ENCODE measurements at regions not wholly inside any gene's neighbourhood (a gene's known extent, or its start where the extent isn't known, plus 50 kb on each side); places are given as distances from the start of the nearest gene placed in this dataset.
"Not testable (repeated sequence)": the region's sequence is repeated elsewhere in the genome, so short reads cannot be mapped to it uniquely, and the experiment has no call there.

DNA sequence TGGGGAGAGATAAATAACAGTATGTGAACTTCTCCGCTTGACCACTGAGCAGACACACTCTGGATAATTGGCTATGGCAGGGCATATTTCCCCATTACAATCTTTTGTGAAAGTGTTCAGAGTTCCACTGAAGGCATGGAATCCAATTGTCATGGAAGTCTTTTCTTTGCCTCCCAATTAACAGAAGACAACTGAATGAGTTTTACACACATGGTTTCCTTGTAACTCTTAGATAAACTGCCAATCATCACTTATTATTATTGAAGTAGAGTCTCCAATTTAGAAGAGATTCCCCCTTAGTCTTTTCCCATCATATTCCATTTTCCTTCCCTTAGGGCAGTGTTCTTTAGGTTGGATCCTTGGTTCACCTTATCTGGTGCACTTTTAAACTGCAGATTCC, 308.3 kb downstream of the NR2F2 start:
- no peak for ATAC-seq

GRCh38 chr15:96645796-96646195, 315.3 kb downstream of the NR2F2 start:
- DNase-seq (ENCODE audit: low spot score) = no peak
- ATAC-seq = no peak

More for the DNA sequence above, 308.3 kb downstream of the NR2F2 start:
- no peak for DNase-seq (ENCODE audit: low spot score)

DNA sequence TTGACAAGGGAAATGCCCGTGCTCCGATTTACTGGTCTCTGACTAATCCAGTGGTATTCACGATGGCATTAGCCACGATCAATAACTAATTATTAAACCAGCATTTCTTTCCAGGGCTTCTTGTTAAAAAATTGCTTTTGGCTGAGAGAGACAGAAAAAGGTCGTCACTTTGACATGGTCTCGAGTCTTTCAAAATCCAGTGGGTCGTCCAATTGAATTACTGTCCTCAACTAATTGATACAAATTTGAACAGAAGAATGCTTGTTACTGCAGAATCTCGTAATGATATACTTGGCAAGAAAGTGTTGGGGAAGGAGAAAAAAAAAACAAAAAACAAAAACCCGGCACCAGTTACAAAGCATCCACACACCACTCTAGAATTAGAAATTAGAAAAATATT, 318.4 kb downstream of the NR2F2 start:
- no peak for ATAC-seq

GRCh38 chr15:96657096-96657495, 326.6 kb downstream of the NR2F2 start:
- ATAC-seq (no peak), DNase-seq (ENCODE audit: low spot score) (no peak)

More for the DNA sequence above, 318.4 kb downstream of the NR2F2 start:
- DNase-seq (ENCODE audit: low spot score) = no peak

DNA sequence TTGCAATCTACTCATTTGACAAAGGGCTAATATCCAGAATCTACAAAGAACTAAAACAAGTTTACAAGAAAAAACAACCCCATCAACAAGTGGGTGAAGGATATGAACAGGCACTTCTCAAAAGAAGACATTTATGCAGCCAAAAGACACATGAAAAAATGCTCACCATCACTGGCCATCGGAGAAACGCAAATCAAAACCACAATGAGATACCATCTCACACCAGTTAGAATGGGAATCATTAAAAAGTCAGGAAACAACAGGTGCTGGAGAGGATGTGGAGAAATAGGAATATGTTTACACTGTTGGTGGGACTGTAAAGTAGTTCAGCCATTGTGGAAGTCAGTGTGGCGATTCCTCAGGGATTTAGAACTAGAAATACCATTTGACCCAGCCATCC, 336.5 kb downstream of the NR2F2 start:
- ATAC-seq; DNase-seq (ENCODE audit: low spot score): not testable (repeated sequence)

DNA sequence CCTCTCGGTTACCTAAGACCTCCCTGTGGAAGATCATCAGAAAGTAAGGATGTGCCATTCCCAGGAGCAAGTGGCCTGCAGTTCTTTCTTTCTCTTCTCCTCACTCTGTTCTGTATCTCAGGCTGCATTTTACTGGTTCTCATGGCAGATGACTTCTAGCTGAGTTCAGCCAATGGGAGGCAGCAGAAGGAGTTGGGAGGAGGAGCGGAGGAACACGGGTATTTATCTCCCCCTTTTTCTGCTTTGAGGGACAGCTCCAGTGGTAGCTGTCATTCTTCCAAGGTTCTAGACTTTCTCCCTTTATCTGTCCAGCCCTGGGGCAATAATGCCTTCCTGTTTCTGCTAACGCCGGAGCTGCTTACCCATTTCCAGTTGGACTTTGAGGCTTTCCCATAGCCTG, 339.9 kb downstream of the NR2F2 start:
- ATAC-seq (no peak), DNase-seq (ENCODE audit: low spot score) (no peak)

- DNase-seq (ENCODE audit: low spot score) (no peak), ATAC-seq (no peak)
Observed at GRCh38 chr15:96672629-96673028, 342.1 kb downstream of the NR2F2 start.

DNA sequence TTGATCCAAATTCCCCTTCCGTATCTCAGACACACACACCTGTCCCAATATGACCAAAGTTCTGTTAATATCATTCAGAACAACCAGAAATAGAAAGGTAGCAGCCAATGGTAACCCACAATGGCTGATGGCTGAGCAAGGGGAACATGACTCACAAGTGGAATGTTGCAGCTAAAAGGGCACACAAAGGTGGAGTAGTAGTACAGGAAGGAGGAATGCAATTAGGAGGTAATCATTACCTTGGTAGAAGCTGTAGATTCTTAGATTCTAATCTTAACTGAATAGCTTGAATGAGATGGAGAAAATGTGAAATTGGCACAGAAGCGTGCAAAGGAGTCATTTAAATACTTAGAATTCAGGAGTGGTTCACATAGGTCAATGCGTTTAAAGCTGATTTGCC, 347.9 kb downstream of the NR2F2 start:
- ATAC-seq (no peak), DNase-seq (ENCODE audit: low spot score) (no peak)

GRCh38 chr15:96687388-96688107, 357.0 kb downstream of the NR2F2 start:
- no peak for DNase-seq (ENCODE audit: low spot score)
- no peak for ATAC-seq

- DNase-seq (ENCODE audit: low spot score) (no peak), ATAC-seq (no peak)
Observed at GRCh38 chr15:96690733-96691132, 360.2 kb downstream of the NR2F2 start.

- no peak for ATAC-seq
- no peak for DNase-seq (ENCODE audit: low spot score)
Observed at GRCh38 chr15:96692826-96693225, 362.3 kb downstream of the NR2F2 start.

DNA sequence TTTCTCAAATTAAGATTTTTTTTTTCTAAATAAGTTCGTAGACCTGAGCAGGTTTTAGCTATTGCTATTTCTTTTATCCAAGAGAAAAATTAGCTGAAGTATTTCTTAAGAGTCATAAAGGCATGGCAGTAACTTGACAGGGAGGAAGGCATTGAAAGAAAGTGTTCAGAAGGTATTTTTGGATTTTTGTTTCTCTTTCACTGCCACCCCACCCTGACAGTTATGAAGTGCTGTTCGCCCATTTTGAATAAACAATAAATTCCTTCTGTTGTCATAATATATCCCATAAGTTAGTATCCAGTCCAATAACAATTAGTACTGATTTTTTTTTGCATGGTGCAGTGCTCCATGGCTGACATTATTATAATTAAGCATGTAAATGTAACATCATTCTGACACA, 363.0 kb downstream of the NR2F2 start:
- ATAC-seq = no peak
- no peak for DNase-seq (ENCODE audit: low spot score)

DNA sequence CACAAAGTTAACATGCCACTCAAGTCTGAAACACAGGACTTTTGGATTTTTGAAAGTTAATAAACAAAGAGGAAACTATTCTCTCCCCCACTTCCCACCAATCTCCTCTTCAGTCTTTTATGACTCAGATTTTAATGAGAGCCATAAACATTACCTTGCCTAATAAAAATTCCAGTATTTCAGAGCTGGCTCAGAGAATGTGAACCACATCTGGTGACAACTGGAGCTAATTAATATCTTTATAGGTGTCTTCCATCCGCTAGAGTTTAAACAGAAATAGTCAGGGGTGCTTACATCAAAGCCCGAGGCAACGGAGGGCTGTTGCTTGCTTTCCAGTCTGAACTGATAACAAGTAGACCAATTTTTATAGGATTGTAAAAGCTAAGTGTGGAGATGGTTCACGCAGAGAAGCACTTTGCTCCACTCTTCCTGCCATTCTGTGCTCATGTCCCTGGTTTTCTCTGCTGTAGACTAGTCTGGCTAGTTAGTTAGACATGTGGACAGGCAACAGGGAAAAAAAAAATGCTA, 363.6 kb downstream of the NR2F2 start:
- DNase-seq (ENCODE audit: low spot score) (no peak), ATAC-seq (no peak)

GRCh38 chr15:96695426-96695825, 364.9 kb downstream of the NR2F2 start:
- DNase-seq (ENCODE audit: low spot score) = no peak
- ATAC-seq = no peak

DNA sequence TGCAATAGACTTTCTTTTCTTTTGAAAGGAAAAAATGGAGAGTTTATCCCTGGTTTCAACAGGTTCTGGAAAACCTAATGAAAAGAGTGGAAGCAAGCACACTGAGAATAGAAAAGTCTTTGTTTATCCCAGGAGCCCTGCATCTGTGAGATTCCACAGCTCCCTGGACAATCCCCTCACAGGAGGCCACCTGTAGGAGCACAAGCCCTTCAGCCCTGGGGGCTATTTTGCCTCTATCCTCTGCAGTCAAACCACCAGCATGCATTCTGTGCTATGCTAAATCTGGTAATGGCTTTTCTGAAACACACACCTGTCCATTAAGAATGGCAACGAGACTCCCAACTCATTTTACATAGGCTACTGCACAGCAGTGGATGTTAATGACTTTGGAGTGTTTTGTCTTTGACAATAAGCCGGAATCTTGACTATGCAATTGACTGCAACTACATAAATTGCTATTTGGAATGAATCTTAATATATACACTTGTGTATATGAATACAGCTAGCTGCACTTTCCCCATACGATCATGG, 369.4 kb downstream of the NR2F2 start:
- no peak for DNase-seq (ENCODE audit: low spot score)
- no peak for ATAC-seq

DNA sequence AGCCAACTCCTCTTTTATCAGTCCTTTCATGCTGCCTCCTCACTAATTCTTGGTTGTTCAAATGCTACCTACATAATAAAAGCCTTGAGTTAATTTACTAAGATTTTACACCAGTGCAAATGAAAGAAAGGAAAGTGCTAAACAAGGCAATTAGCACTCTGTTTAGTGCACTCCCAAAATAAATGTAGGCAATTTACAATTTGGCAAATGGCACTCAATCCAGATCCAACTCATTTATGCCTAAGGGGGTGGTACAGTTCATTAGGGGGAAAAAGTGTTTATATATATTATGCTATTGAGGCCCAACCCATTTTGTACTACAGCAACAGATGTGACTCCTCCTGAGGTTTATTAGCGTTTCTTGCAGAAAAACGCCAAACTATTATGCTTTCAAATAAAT, 370.1 kb downstream of the NR2F2 start:
- no peak for DNase-seq (ENCODE audit: low spot score)

GRCh38 chr15:96701443-96701842, 370.9 kb downstream of the NR2F2 start:
- DNase-seq (ENCODE audit: low spot score) (no peak), ATAC-seq (no peak)

More for the DNA sequence above, 370.1 kb downstream of the NR2F2 start:
- ATAC-seq = no peak

- ATAC-seq = no peak
- DNase-seq (ENCODE audit: low spot score) = no peak
Observed at GRCh38 chr15:96701877-96702276, 371.4 kb downstream of the NR2F2 start.

DNA sequence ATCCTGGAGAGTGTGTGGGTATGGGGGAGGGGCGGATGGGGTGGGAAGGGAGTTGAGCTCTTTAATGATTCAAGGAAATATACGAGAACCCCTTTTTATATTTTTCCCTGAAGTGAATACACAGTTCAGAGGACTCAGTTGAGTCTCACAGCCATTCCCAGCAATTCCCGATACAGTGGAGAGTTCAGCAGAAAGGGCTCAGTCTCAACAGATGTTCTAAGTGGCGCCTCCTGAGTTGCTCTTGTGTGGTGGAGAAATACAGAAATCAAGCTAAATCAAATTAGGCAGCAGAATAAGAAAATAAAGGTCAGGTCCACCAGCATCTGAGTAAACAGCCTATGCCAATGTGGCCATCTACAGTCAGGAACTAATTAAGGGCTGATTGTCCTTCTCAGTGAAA, 372.1 kb downstream of the NR2F2 start:
- DNase-seq (ENCODE audit: low spot score) = no peak
- no peak for ATAC-seq

DNA sequence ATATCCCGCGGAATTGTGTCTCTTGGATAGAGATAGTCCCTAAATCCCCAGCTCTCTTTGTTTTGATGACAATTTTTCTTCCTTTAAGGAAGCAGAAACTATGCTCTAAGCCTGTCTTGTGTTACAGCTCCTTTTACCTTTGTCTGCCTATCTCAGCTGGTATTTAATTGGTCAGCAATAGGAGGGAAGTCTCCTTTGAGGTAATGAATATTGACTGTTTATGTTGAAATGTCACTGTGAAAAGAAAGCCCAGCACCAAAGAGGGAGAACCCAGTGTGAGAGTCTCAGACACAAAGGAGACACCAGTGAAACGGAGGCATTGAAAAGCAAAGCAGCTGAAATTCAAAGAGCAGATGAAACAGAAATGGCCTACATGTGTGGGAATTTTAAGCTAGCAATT, 372.6 kb downstream of the NR2F2 start:
- no peak for DNase-seq (ENCODE audit: low spot score)
- ATAC-seq = no peak

DNA sequence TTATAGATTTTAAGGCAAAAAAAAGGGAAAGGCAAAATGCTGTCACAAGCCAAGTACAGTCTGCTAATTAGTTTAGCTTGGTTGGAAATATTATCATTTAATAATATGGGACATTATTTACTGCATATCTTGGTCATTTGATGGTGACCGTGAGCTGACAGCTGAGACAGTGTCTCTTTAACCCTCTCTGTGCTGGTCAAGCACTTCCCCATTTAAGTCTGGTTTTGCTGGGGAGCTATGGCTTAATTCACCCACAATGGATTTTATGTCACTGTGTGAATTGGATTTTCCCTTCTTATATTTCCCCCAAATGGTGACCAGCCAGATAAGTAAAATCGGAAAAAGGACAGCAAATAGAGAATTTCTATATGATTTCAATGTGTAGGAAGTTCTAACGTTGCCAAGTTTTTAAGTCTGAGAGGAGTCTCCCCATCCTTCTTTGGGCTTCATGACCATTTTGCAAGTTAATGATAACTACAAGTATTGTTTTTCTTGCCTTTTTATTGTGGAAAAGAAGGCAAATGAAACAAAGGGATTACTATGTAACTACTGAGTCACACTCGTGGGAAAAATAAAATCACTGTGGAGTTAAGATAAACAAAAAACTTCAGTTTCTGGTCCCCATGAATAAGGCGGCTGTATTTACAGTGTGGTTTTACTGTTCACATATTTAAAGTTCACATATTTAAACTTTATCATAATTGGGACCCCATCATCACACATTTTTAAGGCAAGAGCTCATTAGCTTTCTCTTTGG, 373.5 kb downstream of the NR2F2 start:
- no peak for DNase-seq (ENCODE audit: low spot score)
- no peak for ATAC-seq

DNA sequence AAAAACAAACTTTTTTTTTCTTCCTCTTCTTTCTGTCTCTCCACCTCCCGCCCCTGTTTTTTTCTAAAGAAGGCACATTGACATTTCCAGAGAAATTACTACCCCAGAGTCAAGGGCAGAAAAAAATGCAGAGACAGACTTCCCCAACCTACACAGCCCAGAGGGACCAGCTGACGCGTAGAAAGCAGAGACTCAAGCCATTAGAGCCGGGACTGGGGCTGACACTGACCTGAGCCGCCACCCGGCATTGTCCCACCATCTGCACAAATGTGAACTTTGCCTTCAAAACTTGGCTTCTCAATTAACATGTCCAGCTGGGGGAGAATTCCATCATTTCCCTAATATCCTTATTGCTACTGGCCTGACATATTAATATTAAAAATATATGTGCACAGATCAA, 385.6 kb downstream of the NR2F2 start:
- ATAC-seq = no peak
- DNase-seq (ENCODE audit: low spot score) = no peak
